ENCODE measurements at regions not wholly inside any gene's neighbourhood (a gene's known extent, or its start where the extent isn't known, plus 50 kb on each side); places are given as distances from the start of the nearest gene placed in this dataset.

DNA sequence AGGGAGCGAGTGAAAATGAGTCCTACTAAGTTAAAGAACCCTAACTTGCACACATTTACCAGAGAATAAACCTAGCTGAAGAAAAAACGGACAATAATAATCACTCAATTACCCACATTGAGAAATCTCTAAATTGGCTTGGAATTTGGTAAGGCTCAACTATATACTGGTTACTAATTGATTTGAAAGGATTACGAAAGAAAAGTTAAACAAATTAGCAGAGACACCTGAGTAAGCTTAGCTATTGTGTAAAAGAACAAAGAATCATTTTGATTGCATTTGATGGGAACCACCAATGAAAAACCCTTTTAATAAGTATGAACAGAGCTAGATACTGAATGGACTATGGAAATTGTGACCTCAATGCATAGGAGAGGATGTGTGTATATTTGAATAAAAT is 118.6 kb upstream of the ADGRF1 start:
- TF ChIP-seq, protein P1, sequence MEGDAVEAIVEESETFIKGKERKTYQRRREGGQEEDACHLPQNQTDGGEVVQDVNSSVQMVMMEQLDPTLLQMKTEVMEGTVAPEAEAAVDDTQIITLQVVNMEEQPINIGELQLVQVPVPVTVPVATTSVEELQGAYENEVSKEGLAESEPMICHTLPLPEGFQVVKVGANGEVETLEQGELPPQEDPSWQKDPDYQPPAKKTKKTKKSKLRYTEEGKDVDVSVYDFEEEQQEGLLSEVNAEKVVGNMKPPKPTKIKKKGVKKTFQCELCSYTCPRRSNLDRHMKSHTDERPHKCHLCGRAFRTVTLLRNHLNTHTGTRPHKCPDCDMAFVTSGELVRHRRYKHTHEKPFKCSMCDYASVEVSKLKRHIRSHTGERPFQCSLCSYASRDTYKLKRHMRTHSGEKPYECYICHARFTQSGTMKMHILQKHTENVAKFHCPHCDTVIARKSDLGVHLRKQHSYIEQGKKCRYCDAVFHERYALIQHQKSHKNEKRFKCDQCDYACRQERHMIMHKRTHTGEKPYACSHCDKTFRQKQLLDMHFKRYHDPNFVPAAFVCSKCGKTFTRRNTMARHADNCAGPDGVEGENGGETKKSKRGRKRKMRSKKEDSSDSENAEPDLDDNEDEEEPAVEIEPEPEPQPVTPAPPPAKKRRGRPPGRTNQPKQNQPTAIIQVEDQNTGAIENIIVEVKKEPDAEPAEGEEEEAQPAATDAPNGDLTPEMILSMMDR (IDR thresholded peaks at IDR 0.05; ENCODE audit: insufficient read depth, missing control alignments) = no peak
- DNase-seq (ENCODE audit: insufficient read length, low spot score) = no peak
- no peak for FAIRE-seq

DNA sequence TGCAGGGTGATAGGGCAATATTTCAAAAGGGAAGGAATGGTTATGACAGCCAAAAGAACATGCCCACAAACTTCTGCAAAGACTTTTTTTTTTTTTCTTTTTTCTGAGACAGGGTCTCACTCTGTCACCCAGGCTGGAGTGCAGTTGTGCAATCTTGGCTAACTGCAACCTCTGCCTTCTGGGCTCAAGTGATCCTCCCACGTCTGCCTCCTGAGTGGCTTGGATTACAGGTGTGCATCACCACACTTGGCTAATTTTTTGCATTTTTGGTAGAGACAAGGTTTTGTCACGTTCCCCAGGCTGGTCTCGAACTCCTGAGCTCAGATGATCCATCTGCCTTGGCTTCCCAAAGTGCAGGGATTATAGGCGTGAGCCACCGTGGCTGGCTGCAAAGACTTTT is 117.6 kb upstream of the ADGRF1 start:
- DNase-seq (ENCODE audit: insufficient read length, low spot score) (no peak), FAIRE-seq (no peak)
- TF ChIP-seq, protein P1 (IDR thresholded peaks at IDR 0.05; ENCODE audit: insufficient read depth, missing control alignments) = no peak

DNA sequence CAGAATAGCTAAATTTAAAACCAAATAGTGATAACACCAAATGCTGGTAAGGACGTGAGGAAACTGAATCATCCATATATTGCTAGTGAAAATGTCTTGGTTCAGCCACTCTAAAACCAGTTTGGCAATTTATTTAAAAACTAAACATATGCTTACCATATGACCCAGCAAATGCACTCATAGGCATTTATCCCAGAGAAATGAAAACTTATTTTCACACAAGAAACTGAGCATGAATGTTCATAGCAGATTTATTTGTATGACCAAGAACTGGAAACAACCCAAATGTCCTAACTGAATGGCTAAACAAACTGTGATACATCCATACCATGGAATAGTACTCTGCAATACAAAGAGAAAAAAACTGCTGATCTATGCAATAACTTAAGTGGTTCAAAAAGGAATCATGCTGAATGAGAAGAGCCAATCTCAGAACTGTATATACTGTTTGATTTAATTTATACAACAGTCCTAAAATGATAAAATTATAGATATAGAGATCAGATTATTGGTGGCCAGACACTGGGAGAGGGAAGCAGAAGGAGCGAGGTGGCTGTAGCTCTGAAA is 115.6 kb upstream of the ADGRF1 start:
- TF ChIP-seq, protein P1 (IDR thresholded peaks at IDR 0.05; ENCODE audit: insufficient read depth, missing control alignments) = no peak
- DNase-seq (ENCODE audit: insufficient read length, low spot score) = no peak
- no peak for FAIRE-seq

DNA sequence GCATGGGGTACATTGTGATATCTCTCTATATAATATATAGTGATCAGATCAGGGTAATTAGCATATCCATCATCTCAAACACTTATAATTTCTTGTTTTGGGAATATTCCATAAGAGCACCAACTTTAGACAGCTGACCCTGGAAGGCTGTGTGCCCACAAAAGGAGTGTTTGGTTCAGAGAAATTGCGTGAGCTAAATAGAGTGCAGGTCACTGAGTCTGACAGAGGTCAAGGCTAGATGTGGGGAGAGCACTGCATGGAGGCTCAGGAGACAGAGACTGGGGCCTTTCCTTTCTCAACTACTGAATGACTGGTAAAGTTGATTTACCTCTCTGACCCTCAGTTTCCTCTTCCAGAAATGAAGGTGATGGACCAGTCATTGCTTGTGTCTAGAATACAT is 114.9 kb upstream of the ADGRF1 start:
- TF ChIP-seq, protein P1 (IDR thresholded peaks at IDR 0.05; ENCODE audit: insufficient read depth, missing control alignments) = no peak
- FAIRE-seq = no peak
- DNase-seq (ENCODE audit: insufficient read length, low spot score) = no peak

DNA sequence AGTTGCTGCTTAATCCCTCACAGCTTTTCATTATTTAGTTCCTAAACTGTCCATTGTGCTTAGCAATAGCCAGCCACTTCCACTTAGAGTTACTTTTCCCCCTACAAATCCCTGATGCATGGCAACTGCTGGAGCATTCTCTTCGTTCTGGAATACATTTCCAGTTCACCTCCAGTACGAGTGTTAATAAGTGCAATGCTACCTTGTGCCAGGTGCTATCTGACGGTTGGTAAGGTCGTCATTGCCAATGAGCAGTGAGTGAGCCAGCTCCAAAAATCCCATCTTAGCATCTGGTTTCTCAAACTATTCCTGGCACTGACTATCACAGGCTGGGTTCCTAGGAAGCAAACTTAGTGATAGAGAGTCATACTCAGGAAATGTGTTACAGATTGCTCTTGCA is 114.1 kb upstream of the ADGRF1 start:
- FAIRE-seq = no peak
- TF ChIP-seq, protein P1 (IDR thresholded peaks at IDR 0.05; ENCODE audit: insufficient read depth, missing control alignments) = no peak
- no peak for DNase-seq (ENCODE audit: insufficient read length, low spot score)

DNA sequence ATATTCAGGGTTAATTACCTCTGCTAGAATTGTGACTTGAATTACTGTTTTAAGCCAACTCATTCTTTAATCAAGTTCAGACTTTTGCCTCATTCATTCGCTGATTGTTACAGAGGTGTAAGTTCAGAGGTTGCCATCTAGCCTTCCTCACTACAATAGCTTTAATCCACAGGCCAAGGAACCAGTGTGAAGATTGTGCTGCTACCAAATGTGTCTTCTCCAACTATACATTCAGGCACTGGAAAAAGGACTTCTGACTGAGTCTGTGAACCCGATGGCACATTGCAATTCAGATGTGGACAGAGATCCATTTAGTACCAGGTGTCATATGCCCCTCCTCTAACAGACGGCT is 111.2 kb upstream of the ADGRF1 start:
- TF ChIP-seq, protein P1 (IDR thresholded peaks at IDR 0.05; ENCODE audit: insufficient read depth, missing control alignments) = no peak
- no peak for FAIRE-seq
- no peak for DNase-seq (ENCODE audit: insufficient read length, low spot score)

DNA sequence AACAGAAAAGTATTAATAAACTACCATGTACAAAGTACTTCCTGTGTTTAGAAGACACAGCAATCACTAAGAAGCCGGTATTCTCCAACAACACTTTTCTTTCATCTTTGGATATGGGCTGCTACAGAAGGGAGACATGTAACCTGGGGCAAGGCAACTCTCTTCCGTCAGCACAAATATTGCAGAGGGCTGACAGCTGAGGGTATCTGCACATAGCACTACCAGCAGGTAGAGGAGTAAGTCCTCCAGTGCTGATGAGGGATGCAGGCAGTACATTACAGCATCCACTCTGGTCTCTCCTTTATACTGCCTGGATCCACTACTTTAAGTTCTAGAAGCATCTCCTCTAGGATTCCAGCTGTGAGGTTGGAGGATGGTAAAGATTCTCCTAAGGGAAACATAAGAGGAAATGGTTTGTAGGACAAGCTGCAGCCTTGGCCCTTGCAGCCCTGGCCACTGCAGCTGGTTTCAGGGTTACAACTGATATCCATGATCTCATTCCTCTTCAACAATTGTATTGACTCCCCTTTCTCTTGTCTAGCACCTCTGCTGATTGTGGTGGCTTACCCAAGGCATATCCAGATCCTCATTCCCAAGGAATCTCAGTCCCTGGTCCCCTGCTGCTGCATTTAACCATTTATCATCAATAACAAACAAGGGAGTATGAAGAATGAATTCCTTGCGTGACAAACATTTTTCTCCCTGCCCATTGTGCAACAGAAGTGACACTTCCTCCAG is 110.7 kb upstream of the ADGRF1 start:
- no peak for FAIRE-seq
- TF ChIP-seq, protein P1 (IDR thresholded peaks at IDR 0.05; ENCODE audit: insufficient read depth, missing control alignments) = no peak
- no peak for DNase-seq (ENCODE audit: insufficient read length, low spot score)

Measured in D721Med (cell line).